AG10803 (cell line): ENCODE measurements at regions not wholly inside any gene's neighbourhood (a gene's known extent, or its start where the extent isn't known, plus 50 kb on each side); places are given as distances from the start of the nearest gene placed in this dataset.

Source experiments
- DNase-seq: peaks from one replicate; pipeline ENCODE4 v3.0.0; 2010; ENCODE audit warnings: low read depth
- H3K4me3 ChIP-seq: 2 replicates; pipeline ENCODE4 v1.5.1; 2011; ENCODE audit warnings: mild to moderate bottlenecking, low read length, control low read depth
- TF ChIP-seq, protein P1 (sequence below): conservative IDR thresholded peaks from 2 replicates; pipeline ENCODE4 v1.5.1; 2011; ENCODE audit warnings: mild to moderate bottlenecking, low read length, control low read depth, inconsistent platforms

DNA sequence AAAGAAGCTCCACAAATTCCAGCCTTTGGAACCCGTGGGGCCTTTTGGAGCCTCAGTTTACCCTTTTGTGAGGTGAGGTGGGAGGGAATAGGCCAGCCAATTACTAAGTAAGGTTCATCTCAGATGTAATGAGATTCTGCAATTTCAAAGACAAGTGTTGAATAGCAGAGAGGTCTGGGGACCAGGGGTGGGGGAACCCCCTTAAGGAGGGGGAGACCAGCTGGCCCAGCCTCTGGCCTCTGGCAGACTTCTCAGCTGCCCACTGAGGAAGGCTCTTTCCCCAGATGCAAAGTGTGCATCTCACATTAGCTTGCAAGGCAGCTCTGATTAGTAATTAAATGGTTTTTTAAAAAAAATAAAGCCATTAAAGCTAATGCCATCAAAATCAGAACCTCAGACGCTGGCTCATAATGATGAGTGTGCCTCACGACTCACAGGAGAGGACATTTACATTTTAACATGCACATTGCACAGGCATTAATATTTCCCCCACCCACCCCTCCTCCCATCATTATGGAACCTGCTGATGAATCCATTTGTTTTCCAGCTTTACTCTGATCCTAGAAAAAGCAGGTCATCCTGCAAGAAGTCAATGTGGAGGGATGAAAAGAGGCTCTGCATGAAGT is 176.7 kb upstream of the TLE3 start:
- H3K4me3 ChIP-seq: no peak overlapping the region
- TF ChIP-seq, protein P1, sequence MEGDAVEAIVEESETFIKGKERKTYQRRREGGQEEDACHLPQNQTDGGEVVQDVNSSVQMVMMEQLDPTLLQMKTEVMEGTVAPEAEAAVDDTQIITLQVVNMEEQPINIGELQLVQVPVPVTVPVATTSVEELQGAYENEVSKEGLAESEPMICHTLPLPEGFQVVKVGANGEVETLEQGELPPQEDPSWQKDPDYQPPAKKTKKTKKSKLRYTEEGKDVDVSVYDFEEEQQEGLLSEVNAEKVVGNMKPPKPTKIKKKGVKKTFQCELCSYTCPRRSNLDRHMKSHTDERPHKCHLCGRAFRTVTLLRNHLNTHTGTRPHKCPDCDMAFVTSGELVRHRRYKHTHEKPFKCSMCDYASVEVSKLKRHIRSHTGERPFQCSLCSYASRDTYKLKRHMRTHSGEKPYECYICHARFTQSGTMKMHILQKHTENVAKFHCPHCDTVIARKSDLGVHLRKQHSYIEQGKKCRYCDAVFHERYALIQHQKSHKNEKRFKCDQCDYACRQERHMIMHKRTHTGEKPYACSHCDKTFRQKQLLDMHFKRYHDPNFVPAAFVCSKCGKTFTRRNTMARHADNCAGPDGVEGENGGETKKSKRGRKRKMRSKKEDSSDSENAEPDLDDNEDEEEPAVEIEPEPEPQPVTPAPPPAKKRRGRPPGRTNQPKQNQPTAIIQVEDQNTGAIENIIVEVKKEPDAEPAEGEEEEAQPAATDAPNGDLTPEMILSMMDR: no peak
- no peak for DNase-seq

DNA sequence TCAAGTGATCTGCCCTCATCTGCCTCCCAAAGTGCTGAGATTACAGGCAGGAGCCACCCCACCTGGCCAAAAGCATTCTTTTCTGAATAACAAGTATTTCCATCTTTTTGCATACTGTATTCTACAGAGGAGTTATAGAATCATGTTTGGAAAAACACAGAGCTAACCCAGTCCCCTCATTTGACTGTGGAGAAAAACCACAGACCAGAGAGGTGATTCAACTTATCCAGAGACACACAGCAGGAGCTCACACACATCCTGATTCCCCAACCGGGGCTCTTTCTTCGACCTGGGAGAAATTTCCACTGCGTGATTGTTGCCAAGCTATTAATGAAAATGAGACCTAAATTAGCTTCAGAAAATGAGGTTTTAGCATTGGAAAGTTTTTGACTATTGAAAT is 176.1 kb upstream of the TLE3 start:
- no peak for DNase-seq
- TF ChIP-seq, protein P1: no peak
- H3K4me3 ChIP-seq: no peak overlapping the region

DNA sequence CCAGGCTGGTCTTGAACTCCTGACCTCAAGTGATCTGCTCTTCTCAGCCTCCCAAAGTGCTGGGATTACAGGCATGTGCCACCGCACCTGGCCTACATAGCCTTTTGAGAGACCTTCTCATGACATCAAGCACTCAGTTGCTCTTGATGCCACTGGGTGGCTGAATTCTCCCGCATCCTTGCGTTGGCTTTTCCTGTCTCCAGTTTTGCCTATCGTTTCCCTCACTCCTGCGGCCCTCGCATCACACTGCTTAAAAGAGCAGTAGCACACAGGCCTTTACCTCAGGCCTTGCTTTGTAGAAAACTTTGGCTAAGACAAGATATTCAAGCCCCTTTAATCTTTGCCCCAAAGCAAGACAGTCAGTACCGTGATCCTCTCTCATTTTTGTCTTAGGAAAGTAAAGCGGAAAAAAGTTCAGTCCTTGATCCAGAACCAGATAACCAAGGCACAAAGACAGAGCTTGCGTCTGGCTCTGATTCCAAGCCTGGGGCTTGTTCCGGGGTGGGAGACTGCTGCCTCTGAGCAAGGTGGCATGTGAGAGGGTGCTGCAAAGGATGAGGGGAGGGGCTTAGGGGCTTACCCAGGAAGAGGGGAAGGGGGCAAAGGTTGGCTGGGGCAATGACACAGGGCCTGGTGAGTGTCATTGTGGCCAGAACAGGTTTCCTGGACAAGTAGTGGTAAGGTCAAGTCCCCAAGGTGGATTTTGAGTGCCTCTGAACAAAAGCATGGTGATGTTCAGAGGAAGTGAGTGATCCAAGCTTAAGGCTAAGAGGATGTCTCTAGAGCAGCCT is 175.0 kb upstream of the TLE3 start:
- H3K4me3 ChIP-seq: no peak overlapping the region

DNA sequence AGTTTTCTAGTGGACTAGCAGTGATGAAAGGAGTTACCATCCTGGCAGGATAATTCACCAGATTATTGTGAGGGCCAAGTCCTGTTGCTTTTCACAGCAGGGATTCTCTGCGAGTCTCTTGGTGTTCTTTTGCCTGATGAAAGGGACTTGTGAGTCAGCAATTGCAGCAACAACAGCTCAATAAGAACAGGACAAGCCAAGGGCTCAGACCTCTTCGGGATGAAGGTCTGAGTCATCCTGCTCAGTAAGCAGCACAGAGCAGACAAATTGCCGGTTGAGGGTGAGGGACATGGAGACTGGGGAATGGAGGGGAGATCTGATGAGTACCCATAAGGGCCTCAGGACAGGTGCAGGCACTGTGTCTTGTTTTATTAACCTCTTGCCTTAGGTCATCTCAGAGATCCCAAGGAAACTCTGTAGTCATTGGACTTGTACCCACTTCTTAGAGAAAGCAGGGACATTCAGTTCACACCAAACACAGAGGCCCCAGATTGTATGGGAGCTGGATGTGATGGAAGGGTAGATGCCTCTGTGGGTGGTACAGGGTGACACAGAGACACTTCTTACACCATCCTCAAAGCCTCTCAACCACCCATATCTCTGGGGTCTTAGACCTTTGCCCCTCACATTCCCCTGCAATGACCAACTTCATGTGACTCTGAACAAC is 173.8 kb upstream of the TLE3 start:
- DNase-seq: peak; percentile 97
- H3K4me3 ChIP-seq: no peak overlapping the region
- TF ChIP-seq, protein P1: no peak

More for the DNA sequence above, 175.0 kb upstream of the TLE3 start:
- DNase-seq: no peak
- TF ChIP-seq, protein P1: no peak

DNA sequence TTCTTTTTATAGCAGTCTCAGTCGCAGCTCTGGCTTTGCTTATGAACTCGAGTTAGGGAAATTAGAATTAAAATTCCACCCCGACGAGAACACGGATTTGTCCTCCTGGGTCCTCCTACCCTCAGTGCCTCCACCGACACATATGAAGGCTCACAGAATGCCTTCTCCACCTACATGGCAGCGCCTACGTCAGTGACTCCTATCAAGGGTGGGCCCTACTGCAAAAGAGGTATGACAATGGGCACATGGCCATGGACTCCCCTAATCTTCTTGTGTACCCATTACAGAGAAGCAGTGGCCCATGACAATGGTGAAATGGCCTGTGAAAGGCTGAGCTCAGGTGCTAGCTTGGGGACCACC is 173.0 kb upstream of the TLE3 start:
- no peak overlapping the region for H3K4me3 ChIP-seq
- TF ChIP-seq, protein P1: no peak
- no peak for DNase-seq

DNA sequence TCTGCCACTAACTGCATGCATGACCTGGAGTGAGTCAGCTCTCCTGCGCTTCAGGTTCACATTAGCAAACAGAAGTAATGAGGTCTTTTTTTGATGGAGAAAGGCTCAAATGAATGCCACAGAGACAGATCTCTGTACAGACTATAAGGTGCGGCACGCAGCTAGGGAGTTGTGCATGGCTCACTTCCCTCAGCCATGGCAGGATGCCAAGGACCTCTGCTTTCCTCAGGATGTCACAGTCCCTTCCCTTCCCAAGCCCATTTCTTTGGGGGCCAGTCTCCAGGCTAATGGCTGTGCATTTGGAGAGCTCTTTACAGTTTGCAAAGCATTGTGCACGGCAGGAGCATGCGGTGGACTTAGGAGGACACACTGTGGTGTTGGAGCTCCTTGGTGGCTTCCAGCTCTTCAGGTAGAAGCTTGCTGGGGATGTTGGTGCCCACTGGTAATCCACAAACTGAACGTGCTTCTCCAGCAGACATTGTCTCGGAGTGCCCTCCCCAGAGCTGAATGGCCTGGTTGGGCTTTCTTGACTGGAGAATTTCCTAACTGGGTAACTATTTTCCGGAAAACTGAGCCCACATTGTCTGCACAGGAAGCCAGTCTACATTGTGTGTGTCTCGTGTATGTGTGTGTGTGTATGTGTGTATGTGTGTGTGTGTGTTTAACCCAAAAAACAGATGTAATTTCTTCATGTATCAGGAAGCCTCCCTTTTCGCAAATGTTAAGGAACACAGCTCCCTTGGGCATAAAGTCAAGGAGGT is 172.5 kb upstream of the TLE3 start:
- TF ChIP-seq, protein P1: no peak
- H3K4me3 ChIP-seq: no peak overlapping the region
- peak; percentile 34 for DNase-seq
